GM13976 (cell line): ENCODE measurements at regions not wholly inside any gene's neighbourhood (a gene's known extent, or its start where the extent isn't known, plus 50 kb on each side); places are given as distances from the start of the nearest gene placed in this dataset.

Experiments
- DNase-seq: peaks from one replicate; pipeline ENCODE4 v3.0.0; 2012; ENCODE audit warnings: low spot score
- in situ Hi-C: fragments of 300-500 bp; cut with MboI; formaldehyde crosslinking; loops from one replicate; pipeline ENCODE4 v1.12.0; 2022; ENCODE audit warnings: low sequenced_read_pairs, mixed read lengths, inconsistent platforms; ENCODE audit not compliant: unreplicated experiment
- TF ChIP-seq, protein P1 (sequence below): IDR thresholded peaks from 2 replicates; pipeline ENCODE4 v1.5.1; 2012; ENCODE audit warnings: borderline replicate concordance, mild to moderate bottlenecking; ENCODE audit not compliant: insufficient read depth; ENCODE audit errors: extremely low read depth, missing control alignments, control extremely low read depth

DNA sequence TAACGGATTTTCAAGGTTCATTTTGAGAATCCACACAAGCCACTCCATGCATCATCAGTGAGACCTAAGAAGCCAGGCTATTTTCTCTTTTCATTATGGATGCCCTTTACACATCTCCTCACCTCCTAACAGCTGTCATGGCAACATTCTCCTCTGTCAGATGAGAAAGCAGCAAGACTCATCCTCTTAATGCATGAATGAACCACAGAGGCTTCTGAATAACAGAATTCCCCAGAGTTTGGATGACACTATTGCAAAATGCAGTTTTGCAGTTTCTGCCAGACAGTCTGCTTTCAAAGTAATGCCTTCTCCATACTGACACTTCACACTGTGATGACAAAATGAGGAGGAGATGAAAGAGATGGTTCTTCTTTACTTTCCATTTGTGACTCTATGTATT is 286.7 kb upstream of the GRIP1 start:
- in situ Hi-C loops, result no loop called here
- DNase-seq, result no peak
- TF ChIP-seq, protein P1, sequence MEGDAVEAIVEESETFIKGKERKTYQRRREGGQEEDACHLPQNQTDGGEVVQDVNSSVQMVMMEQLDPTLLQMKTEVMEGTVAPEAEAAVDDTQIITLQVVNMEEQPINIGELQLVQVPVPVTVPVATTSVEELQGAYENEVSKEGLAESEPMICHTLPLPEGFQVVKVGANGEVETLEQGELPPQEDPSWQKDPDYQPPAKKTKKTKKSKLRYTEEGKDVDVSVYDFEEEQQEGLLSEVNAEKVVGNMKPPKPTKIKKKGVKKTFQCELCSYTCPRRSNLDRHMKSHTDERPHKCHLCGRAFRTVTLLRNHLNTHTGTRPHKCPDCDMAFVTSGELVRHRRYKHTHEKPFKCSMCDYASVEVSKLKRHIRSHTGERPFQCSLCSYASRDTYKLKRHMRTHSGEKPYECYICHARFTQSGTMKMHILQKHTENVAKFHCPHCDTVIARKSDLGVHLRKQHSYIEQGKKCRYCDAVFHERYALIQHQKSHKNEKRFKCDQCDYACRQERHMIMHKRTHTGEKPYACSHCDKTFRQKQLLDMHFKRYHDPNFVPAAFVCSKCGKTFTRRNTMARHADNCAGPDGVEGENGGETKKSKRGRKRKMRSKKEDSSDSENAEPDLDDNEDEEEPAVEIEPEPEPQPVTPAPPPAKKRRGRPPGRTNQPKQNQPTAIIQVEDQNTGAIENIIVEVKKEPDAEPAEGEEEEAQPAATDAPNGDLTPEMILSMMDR, result no peak

DNA sequence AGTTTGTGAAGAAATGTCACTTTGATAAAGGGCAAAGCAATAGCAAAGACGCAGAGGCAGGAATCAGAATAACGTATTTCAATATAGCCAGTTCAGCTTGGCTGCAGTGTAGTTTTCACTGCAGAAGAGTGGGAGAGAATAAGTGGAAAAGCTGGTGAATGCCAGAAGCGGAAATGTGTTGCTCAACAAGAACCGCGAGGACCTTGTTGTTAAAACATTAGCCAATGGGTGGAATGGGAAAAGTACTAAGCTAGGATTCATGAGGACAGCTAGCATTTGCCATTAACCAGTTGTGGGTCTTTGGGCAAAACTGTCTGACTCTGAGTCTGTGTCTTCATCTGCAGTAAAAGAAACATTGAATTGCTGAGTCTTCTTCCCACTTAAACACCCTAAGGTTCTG is 292.9 kb upstream of the GRIP1 start:
- DNase-seq, result no peak
- in situ Hi-C loops, result no loop called here
- TF ChIP-seq, protein P1, result no peak

DNA sequence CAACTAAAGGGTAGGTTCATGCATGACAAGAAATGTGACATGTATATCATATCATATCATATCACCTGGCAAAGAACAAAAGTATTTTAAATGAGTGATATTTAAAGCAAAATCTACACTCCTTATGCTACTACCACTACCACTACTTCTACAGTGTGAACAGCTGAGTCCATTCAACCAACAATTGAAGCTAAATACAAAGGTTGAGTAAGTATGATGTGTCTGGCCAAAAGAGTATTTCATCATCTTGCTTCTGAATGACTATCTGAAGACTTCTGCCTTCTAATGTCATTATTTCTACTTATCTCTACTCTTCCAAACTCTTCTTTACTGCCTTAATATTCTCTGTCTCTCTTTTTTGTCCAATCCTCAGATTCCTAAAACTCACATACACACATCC is 292.6 kb upstream of the CAND1 start:
- in situ Hi-C loops, result no loop called here
- TF ChIP-seq, protein P1, result no peak
- DNase-seq, result no peak

DNA sequence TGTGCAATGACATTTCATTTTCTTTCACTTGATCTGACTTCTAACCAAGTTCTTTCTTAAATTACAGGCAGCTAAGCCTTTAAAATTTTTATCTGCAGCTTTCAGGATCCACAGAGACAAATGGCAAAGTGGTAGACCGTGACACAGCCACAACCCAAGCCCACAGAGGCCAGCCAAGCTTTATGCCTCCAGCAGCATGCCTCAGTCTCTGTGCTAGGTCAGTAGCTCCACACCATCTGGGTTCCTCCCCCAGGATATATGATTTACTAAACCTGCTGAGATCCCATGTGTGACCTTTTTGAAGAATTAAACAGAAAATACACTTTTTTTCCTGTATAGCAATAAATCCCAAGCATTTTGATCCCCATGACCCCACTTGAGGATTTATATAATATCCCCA is 290.4 kb upstream of the CAND1 start:
- in situ Hi-C loops, result no loop called here
- TF ChIP-seq, protein P1, result no peak
- no peak for DNase-seq

DNA sequence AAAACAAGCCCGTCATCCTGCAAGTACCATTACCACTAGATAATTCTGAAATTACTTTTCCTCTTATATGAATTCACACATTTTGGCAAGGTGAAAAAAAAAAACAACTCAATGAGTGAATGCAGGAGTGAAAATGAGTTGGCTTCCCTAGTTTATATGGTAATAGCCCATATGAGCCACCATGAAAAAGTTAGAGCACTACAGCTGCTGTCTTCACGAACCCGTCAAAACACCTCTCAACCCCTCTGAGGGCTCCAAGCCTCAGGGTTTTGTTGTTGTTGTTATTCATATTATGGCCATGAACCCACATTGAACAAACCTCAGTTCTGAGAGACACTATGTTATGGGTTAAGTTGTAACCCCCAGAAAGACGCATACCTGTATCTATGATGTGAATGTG is 289.9 kb upstream of the CAND1 start:
- TF ChIP-seq, protein P1, result no peak
- no peak for DNase-seq

DNA sequence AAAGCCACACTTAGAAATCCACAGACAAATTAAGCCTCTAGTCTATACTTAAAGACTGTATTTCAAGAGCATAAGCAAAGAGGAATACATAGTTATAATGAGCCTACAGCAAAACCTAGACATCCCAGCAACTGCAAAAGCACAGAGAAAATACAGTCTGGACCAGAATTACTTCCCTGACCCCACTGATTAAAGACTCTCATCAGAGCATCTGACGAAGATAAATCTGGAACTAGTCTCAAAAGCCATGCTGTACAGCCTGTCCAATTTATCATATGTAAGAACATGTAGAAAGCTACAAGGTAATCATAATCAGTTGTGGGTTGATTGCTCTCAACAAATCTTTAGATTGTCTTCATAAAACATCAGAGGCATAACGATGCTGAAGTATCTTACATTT is 285.1 kb upstream of the CAND1 start:
- in situ Hi-C loops, result no loop called here
- no peak for DNase-seq
- TF ChIP-seq, protein P1, result no peak

More for the DNA sequence above, 289.9 kb upstream of the CAND1 start:
- in situ Hi-C loops, result no loop called here

DNA sequence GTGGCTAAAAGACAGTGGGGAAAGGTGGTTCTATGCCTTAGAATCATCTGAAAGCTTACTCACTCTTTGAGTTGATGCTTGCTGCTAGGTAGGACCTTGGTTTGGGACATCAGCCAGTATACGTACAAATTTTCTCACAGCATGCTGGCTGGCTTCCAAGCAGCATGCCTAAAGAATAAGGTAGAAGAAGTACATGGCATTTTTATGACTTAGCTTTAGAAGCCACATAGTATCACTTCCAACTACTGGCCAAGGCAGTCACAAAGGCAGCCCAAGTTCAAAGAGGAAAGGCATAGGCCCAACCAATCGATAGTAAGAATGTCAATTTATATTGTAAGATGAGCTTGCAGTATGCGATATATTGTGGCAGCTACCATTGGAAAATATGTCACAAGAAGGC is 284.2 kb upstream of the CAND1 start:
- in situ Hi-C loops, result no loop called here
- DNase-seq, result no peak
- TF ChIP-seq, protein P1, result no peak
